Endothelial cell (in vitro differentiated cells): ENCODE measurements at regions not wholly inside any gene's neighbourhood (a gene's known extent, or its start where the extent isn't known, plus 50 kb on each side); places are given as distances from the start of the nearest gene placed in this dataset.

Experiments used
- DNase-seq: peaks from one replicate; pipeline ENCODE4 v3.0.0; 2021; ENCODE audit warnings: low spot score
- H3K27ac Mint-ChIP-seq: one replicate; pipeline ENCODE4 v1.8.0; 2021; ENCODE audit warnings: mixed read lengths, inconsistent platforms; ENCODE audit not compliant: unreplicated experiment
- H3K27me3 Mint-ChIP-seq: one replicate; pipeline ENCODE4 v1.8.0; 2021; ENCODE audit warnings: mild to moderate bottlenecking, moderate library complexity, mixed read lengths, inconsistent platforms; ENCODE audit not compliant: unreplicated experiment
- H3K36me3 Mint-ChIP-seq: one replicate; pipeline ENCODE4 v1.8.0; 2021; ENCODE audit warnings: mild to moderate bottlenecking, low read depth, mixed read lengths, inconsistent platforms; ENCODE audit not compliant: unreplicated experiment
- H3K4me1 Mint-ChIP-seq: one replicate; pipeline ENCODE4 v1.8.0; 2021; ENCODE audit warnings: mild to moderate bottlenecking, mixed read lengths, inconsistent platforms; ENCODE audit not compliant: unreplicated experiment
- H3K4me3 Mint-ChIP-seq: one replicate; pipeline ENCODE4 v1.8.0; 2021; ENCODE audit warnings: mild to moderate bottlenecking, mixed read lengths, inconsistent platforms; ENCODE audit not compliant: unreplicated experiment
- H3K9me3 Mint-ChIP-seq: one replicate; pipeline ENCODE4 v1.8.0; 2021; ENCODE audit warnings: mixed read lengths, inconsistent platforms; ENCODE audit not compliant: unreplicated experiment
- CTCF ChIP-seq: fragments of 200-600 bp; sonication (generic); IDR thresholded peaks from one replicate; pipeline ENCODE4 v1.5.0; 2021; ENCODE audit warnings: antibody characterized with exemption; ENCODE audit not compliant: unreplicated experiment

DNA sequence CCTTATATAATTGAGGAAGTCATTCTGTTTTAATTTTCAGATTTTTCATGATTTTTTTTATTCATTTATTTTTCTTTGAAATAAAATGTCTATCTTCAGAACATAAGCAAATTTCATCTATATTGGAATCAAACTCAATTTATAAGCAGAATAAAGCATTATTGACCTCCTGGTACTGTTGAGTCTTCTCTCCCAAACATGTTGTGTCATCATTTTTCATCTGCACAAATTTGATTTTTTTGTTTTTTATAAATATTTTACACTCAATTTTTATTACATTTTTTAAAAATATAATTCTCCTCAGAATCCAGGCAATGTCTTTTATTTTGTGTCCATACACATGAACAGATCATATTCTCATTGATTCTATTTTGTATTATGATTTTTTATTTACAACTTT is 2363.9 kb downstream of the TP53TG3F start:
- no peaks in the 10 kb centered on the region for H3K27me3 Mint-ChIP-seq
- no peaks in the 10 kb centered on the region for H3K4me1 Mint-ChIP-seq
- DNase-seq = no peak
- no peaks in the 10 kb centered on the region for H3K36me3 Mint-ChIP-seq
- TF ChIP-seq CTCF = no peak
- no peak overlapping the region for H3K27ac Mint-ChIP-seq
- no peak overlapping the region for H3K4me3 Mint-ChIP-seq
- H3K9me3 Mint-ChIP-seq = peaks cover 21% of the 10 kb centered on the region

- H3K36me3 Mint-ChIP-seq = peaks cover 7% of the 10 kb centered on the region
- H3K4me1 Mint-ChIP-seq = no peaks in the 10 kb centered on the region
- no peak overlapping the region for H3K4me3 Mint-ChIP-seq
Observed at GRCh38 chr16:35841632-35842031, 2382.2 kb downstream of the TP53TG3F start.

DNA sequence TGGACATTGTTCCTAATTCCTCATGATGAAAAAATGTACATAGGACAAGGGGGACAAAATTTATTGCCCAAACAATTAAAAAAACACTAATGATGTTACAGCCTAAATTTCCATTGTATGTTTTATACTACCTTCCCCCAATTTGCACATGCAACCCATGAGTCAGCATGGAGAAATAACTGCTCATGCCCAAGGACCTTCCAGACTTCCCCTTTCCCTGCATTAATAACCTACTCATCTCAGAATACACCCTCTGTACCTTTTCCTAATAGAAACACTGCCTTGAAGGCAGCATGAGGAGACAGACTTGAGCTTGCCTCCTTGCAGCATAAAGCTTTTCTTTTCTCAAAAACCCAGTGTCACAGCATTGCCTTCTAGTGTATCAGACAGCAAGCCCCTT is 2402.8 kb downstream of the TP53TG3F start:
- no peak for TF ChIP-seq CTCF
- DNase-seq = no peak
- H3K36me3 Mint-ChIP-seq = peaks cover 5% of the 10 kb centered on the region
- peaks cover 18% of the 10 kb centered on the region for H3K9me3 Mint-ChIP-seq
- no peaks in the 10 kb centered on the region for H3K4me1 Mint-ChIP-seq
- no peak overlapping the region for H3K4me3 Mint-ChIP-seq
- peaks cover 5% of the 10 kb centered on the region for H3K27me3 Mint-ChIP-seq
- H3K27ac Mint-ChIP-seq = no peak overlapping the region

More at GRCh38 chr16:35841632-35842031, 2382.2 kb downstream of the TP53TG3F start:
- Mint-ChIP-seq H3K9me3 (peaks cover 30% of the 10 kb centered on the region), H3K27me3 (no peaks in the 10 kb centered on the region), H3K27ac (no peak overlapping the region)
- no peak for TF ChIP-seq CTCF
- DNase-seq = no peak

DNA sequence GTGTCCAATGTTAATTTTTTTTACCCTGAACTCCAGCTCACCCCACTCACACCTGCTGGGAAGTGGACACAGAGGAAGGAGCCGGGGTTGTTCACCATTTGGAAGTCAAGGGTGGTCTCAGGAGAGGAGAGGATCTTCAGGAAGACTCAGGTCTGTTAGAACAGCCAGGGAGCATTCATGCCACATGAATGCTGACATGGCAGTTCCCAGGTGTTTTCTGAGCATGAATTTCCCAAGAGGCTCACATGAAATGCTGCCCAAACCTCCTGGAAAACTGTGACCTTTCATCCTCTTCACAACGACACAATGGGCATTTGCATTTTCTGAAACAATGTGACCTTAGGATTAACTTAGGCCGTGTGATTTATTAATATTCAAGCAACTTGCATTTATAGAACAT is 2409.2 kb downstream of the TP53TG3F start:
- TF ChIP-seq CTCF = no peak
- peaks cover 27% of the 10 kb centered on the region for H3K9me3 Mint-ChIP-seq
- H3K4me1 Mint-ChIP-seq = no peaks in the 10 kb centered on the region
- no peak overlapping the region for H3K4me3 Mint-ChIP-seq
- H3K36me3 Mint-ChIP-seq = peaks cover 5% of the 10 kb centered on the region
- DNase-seq = no peak
- H3K27me3 Mint-ChIP-seq = peaks cover 3% of the 10 kb centered on the region
- no peak overlapping the region for H3K27ac Mint-ChIP-seq

DNA sequence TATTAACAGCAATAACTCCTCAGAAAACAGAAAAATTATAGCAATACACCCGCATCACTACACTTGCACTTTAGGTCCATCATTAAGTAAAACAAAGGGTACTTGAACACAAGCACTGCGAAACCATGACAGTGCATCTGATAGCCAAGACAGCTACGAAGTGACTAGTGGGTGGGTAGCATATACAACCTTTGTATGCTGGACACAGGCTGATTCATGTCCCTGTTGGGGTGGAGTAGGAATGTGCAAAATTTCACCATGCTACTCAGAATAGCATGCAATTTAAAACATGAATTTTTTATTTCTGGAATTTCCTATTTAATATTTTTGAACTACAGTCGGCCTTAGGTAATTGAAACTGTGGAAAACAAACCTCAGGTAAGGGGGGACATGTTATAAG is 2414.1 kb downstream of the TP53TG3F start:
- Mint-ChIP-seq H3K9me3 (peaks cover 39% of the 10 kb centered on the region), H3K27ac (no peak overlapping the region), H3K4me1 (no peaks in the 10 kb centered on the region), H3K4me3 (no peak overlapping the region), H3K27me3 (no peaks in the 10 kb centered on the region), H3K36me3 (no peaks in the 10 kb centered on the region)
- no peak for DNase-seq
- no peak for TF ChIP-seq CTCF
